ENCODE measurements at regions not wholly inside any gene's neighbourhood (a gene's known extent, or its start where the extent isn't known, plus 50 kb on each side); places are given as distances from the start of the nearest gene placed in this dataset.

GRCh38 chr5:4928409-4928808, 211.7 kb upstream of the ADAMTS16 start (continued):
- no peak for TF ChIP-seq CTCF (conservative IDR thresholded peaks at IDR 0.05; ENCODE audit: low read depth in 2 of 2)
- TF ChIP-seq EZH2 (IDR thresholded peaks at IDR 0.05; ENCODE audit: low read depth, unreplicated experiment), result no peak
- TF ChIP-seq STAT1 (IDR thresholded peaks at IDR 0.05; ENCODE audit: unreplicated experiment), result no peak
- no peak for TF ChIP-seq ZNF331 (CRISPR knock-in tag; IDR thresholded peaks at IDR 0.05; ENCODE audit: low read depth)
- no peak for TF ChIP-seq NANOG (IDR thresholded peaks at IDR 0.05; ENCODE audit: borderline replicate concordance)
- TF ChIP-seq ETS1 (IDR thresholded peaks at IDR 0.05), result no peak
- no peak for TF ChIP-seq REST (IDR thresholded peaks at IDR 0.05; ENCODE audit: unreplicated experiment)
- no peak for TF ChIP-seq POLR2AphosphoS5 (IDR thresholded peaks at IDR 0.05; ENCODE audit: low read depth)
- TF ChIP-seq JUNB (IDR thresholded peaks at IDR 0.05; ENCODE audit: unreplicated experiment), result no peak

- no peak for DNase-seq (ENCODE audit: low spot score)
- no peak for TF ChIP-seq JUNB (IDR thresholded peaks at IDR 0.05; ENCODE audit: unreplicated experiment)
- no peak for TF ChIP-seq CTCF (conservative IDR thresholded peaks at IDR 0.05; ENCODE audit: low read depth in 2 of 2)
- no peak for TF ChIP-seq CREB1 (CRISPR knock-in tag; IDR thresholded peaks at IDR 0.05; ENCODE audit: low read depth)
- TF ChIP-seq STAT1 (IDR thresholded peaks at IDR 0.05; ENCODE audit: unreplicated experiment), result no peak
- no peak for TF ChIP-seq EZH2phosphoT487 (IDR thresholded peaks at IDR 0.05; ENCODE audit: unreplicated experiment)
- no peak for TF ChIP-seq REST (IDR thresholded peaks at IDR 0.05; ENCODE audit: unreplicated experiment)
- TF ChIP-seq ZNF331 (CRISPR knock-in tag; IDR thresholded peaks at IDR 0.05; ENCODE audit: low read depth), result no peak
Measured at GRCh38 chr5:4929092-4929655, 211.0 kb upstream of the ADAMTS16 start.

More at GRCh38 chr5:4929092-4929655, 211.0 kb upstream of the ADAMTS16 start:
- Histone ChIP-seq H3K4me1 (ENCODE audit: insufficient read depth) (no peaks in the 10 kb centered on the region), H4K20me1 (replicated peaks; ENCODE audit: insufficient read depth) (no peaks in the 10 kb centered on the region), H2AFZ (no peak overlapping the region), H3K27ac (ENCODE audit: low read depth) (no peak overlapping the region), H3K4me3 (no peak overlapping the region), H3K79me2 (replicated peaks; ENCODE audit: insufficient read depth) (no peaks in the 10 kb centered on the region), H3F3A (replicated peaks; ENCODE audit: low read depth) (no peaks in the 10 kb centered on the region), H3K9me2 (ENCODE audit: insufficient read depth) (no peaks in the 10 kb centered on the region), H3K36me3 (ENCODE audit: insufficient read depth) (no peaks in the 10 kb centered on the region), H3K4me2 (no peak overlapping the region), H3K27me3 (ENCODE audit: insufficient read depth) (no peaks in the 10 kb centered on the region)
- Mint-ChIP-seq H3K4me1 (peaks cover 9% of the 10 kb centered on the region; the same call in 2 of the 3 replicates), H3K36me3 (ENCODE audit: low read depth) (no peaks in the 10 kb centered on the region), H3K4me3 (no peak overlapping the region), H3K27me3 (ENCODE audit: insufficient read depth, low read depth, poor library complexity) (peaks cover 2% of the 10 kb centered on the region), H3K27ac (no peak overlapping the region), H3K9me3 (no peaks in the 10 kb centered on the region; the same call in 2 of the 3 replicates)
- ATAC-seq, result no peak

Measured in GM23338 (cell line).